ENCODE measurements at regions not wholly inside any gene's neighbourhood (a gene's known extent, or its start where the extent isn't known, plus 50 kb on each side); places are given as distances from the start of the nearest gene placed in this dataset.

- Histone ChIP-seq H3K9me1 (ENCODE audit: control insufficient read depth, insufficient read depth, low read length) (no peaks in the 10 kb centered on the region), H3K4me1 (replicated peaks in 1 of 2; ENCODE audit: control insufficient read depth in 2 of 2, insufficient read depth in 2 of 2, low read length in 2 of 2) (no peaks in the 10 kb centered on the region), H3K9ac (ENCODE audit: insufficient read depth in 1 of 2, low read depth in 2 of 2, low read length in 2 of 2) (no peak overlapping the region), H3K4me2 (ENCODE audit: insufficient read depth, low read length) (no peak overlapping the region), H3K36me3 (ENCODE audit: control insufficient read depth, insufficient read depth, low read length) (no peaks in the 10 kb centered on the region), H3K27me3 (ENCODE audit: control insufficient read depth in 2 of 2, insufficient read depth in 2 of 2, low read length in 2 of 2) (no peaks in the 10 kb centered on the region), H2AFZ (ENCODE audit: low read depth, low read length) (no peak overlapping the region), H3K9me3 (replicated peaks; ENCODE audit: control insufficient read depth, insufficient read depth, low read depth, low read length) (no peaks in the 10 kb centered on the region), H3K79me2 (ENCODE audit: control insufficient read depth, insufficient read depth, low read length) (no peaks in the 10 kb centered on the region), H4K20me1 (replicated peaks; ENCODE audit: control insufficient read depth, insufficient read depth, low read length) (no peaks in the 10 kb centered on the region), H3K27ac (ENCODE audit: extremely low read depth, low read depth, low read length) (no peak overlapping the region), H3K4me3 (no peak overlapping the region)
- POLR2A ChIA-PET = no interaction called here
- no TSS peak for BruUV-seq (replicated peaks)
- in situ Hi-C loops (cut with MboI) (no loop called here), intact Hi-C loops (cut with micrococcal nuclease) (no loop called here)
- no peak for ATAC-seq
- 0% methylated on average over 2 of the region's 2 CpGs for WGBS (ENCODE audit: insufficient coverage, low coverage, missing lambda C conversion rate)
- FAIRE-seq = no peak
- no peak for DNase-seq (ENCODE audit: extremely low read depth in 1 of 4, low spot score in 3 of 4)
- TF ChIP-seq U2AF2 (optimal IDR thresholded peaks at IDR 0.05; ENCODE audit: low read depth, low read length) = no peak
- TF ChIP-seq IRF2 (CRISPR knock-in tag; IDR thresholded peaks at IDR 0.05) = no peak
- no peak for TF ChIP-seq NFXL1 (CRISPR knock-in tag; IDR thresholded peaks at IDR 0.05)
- no peak for TF ChIP-seq ATF1 (CRISPR knock-in tag; IDR thresholded peaks at IDR 0.05)
- TF ChIP-seq ATF1 (tag; IDR thresholded peaks at IDR 0.05) = no peak
- TF ChIP-seq, protein P1, sequence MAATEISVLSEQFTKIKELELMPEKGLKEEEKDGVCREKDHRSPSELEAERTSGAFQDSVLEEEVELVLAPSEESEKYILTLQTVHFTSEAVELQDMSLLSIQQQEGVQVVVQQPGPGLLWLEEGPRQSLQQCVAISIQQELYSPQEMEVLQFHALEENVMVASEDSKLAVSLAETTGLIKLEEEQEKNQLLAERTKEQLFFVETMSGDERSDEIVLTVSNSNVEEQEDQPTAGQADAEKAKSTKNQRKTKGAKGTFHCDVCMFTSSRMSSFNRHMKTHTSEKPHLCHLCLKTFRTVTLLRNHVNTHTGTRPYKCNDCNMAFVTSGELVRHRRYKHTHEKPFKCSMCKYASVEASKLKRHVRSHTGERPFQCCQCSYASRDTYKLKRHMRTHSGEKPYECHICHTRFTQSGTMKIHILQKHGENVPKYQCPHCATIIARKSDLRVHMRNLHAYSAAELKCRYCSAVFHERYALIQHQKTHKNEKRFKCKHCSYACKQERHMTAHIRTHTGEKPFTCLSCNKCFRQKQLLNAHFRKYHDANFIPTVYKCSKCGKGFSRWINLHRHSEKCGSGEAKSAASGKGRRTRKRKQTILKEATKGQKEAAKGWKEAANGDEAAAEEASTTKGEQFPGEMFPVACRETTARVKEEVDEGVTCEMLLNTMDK (IDR thresholded peaks at IDR 0.05; ENCODE audit: borderline replicate concordance, insufficient read depth, low read depth, low read length, poor library complexity, severe bottlenecking) = no peak
- TF ChIP-seq, protein P2, sequence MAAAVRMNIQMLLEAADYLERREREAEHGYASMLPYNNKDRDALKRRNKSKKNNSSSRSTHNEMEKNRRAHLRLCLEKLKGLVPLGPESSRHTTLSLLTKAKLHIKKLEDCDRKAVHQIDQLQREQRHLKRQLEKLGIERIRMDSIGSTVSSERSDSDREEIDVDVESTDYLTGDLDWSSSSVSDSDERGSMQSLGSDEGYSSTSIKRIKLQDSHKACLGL (CRISPR knock-in tag; IDR thresholded peaks at IDR 0.05; ENCODE audit: borderline replicate concordance, poor library complexity, severe bottlenecking) = no peak
- TF ChIP-seq LCOR (CRISPR knock-in tag; IDR thresholded peaks at IDR 0.05) = no peak
- TF ChIP-seq JUNB (CRISPR knock-in tag; conservative IDR thresholded peaks at IDR 0.05) = no peak
- TF ChIP-seq RCOR1 (IDR thresholded peaks at IDR 0.05; ENCODE audit: borderline replicate concordance in 1 of 2, low read depth in 2 of 2, low read length in 2 of 2) = no peak
- TF ChIP-seq ILF3 (IDR thresholded peaks at IDR 0.05; ENCODE audit: borderline replicate concordance) = no peak
- no peak for TF ChIP-seq GABPA (tag; conservative IDR thresholded peaks at IDR 0.05; ENCODE audit: low read depth)
- TF ChIP-seq POLR2G (IDR thresholded peaks at IDR 0.05; ENCODE audit: low read depth, low read length) = no peak
- no peak for TF ChIP-seq SMAD4 (CRISPR knock-in tag; conservative IDR thresholded peaks at IDR 0.05)
- TF ChIP-seq POLR3A (IDR thresholded peaks at IDR 0.05; ENCODE audit: borderline replicate concordance, extremely low read depth, insufficient read depth, insufficient read length) = no peak
- no peak for TF ChIP-seq ZNF239 (CRISPR knock-in tag; IDR thresholded peaks at IDR 0.05)
- CTCF ChIA-PET (ENCODE audit: low intra/inter-chr PET ratio) = no interaction called here
Observed at GRCh38 chr3:82081351-82081750, 319.9 kb upstream of the GBE1 start.
